Spleen (tissue), 11 donors: ENCODE measurements at regions not wholly inside any gene's neighbourhood (a gene's known extent, or its start where the extent isn't known, plus 50 kb on each side); places are given as distances from the start of the nearest gene placed in this dataset.

Experiments
- DNase-seq: peaks from one replicate; pipeline ENCODE4 v3.0.0-alpha.2; 2020
- H3K27ac ChIP-seq, 8 donors: fragments of 200-600 bp; sonication (generic) in 7 of 8; 1 replicate in 4 of 8; 2 replicates in 4 of 8; pipeline versions ENCODE4 v1.5.0 to v1.8.0; 2016 to 2021; ENCODE audit warnings: inconsistent platforms in 4 of 8, mild to moderate bottlenecking in 4 of 8, moderate library complexity in 1 of 8
- H3K27me3 ChIP-seq, 7 donors: fragments of 200-600 bp; sonication (generic) in 6 of 7; replicated peaks in 1 of 7; 1 replicate in 4 of 7; 2 replicates in 3 of 7; pipeline versions ENCODE4 v1.5.0 to v1.8.0; 2016 to 2021; ENCODE audit warnings: inconsistent platforms in 3 of 7, mild to moderate bottlenecking in 1 of 7
- H3K36me3 ChIP-seq, 6 donors: fragments of 200-600 bp; sonication (generic) in 5 of 6; 1 replicate in 4 of 6; 2 replicates in 2 of 6; pipeline versions ENCODE4 v1.5.0 to v1.8.0; 2016 to 2021; ENCODE audit warnings: inconsistent platforms in 2 of 6
- H3K4me1 ChIP-seq, 6 donors: fragments of 200-600 bp; sonication (generic) in 5 of 6; 1 replicate in 3 of 6; 2 replicates in 3 of 6; pipeline versions ENCODE4 v1.5.0 to v1.8.0; 2016 to 2021; ENCODE audit warnings: inconsistent platforms in 3 of 6
- H3K4me3 ChIP-seq, 8 donors: fragments of 200-600 bp; sonication (generic) in 7 of 8; 1 replicate in 4 of 8; 2 replicates in 4 of 8; pipeline versions ENCODE4 v1.5.0 to v1.8.0; 2016 to 2021; ENCODE audit warnings: inconsistent platforms in 4 of 8, mild to moderate bottlenecking in 4 of 8, moderate library complexity in 2 of 8
- H3K9me3 ChIP-seq, 8 donors: fragments of 200-600 bp; sonication (generic) in 7 of 8; 1 replicate in 4 of 8; 2 replicates in 4 of 8; pipeline versions ENCODE4 v1.5.0 to v1.8.0; 2016 to 2021; ENCODE audit warnings: inconsistent platforms in 4 of 8
- CTCF ChIP-seq, 11 experiments: fragments of 200-600 bp in 7 of 11; fragments of 450-650 bp in 4 of 11; sonication (generic) in 4 of 11; IDR thresholded peaks in 8 of 11; conservative IDR thresholded peaks in 3 of 11; 1 replicate in 7 of 11; 2 replicates in 4 of 11; pipeline versions ENCODE4 v1.4.0 to v1.8.0; 2016 to 2021; ENCODE audit warnings: antibody characterized with exemption in 11 of 11, inconsistent platforms in 4 of 11, mild to moderate bottlenecking in 1 of 11
- POLR2A ChIP-seq, 3 donors: fragments of 450-650 bp; IDR thresholded peaks; one replicate each; pipeline ENCODE4 v1.5.1; 2017; ENCODE audit warnings: antibody characterized with exemption in 3 of 3, mild to moderate bottlenecking in 1 of 3
- POLR2AphosphoS5 ChIP-seq, 3 donors: sonication (generic); formaldehyde crosslinking; IDR thresholded peaks; one replicate each; pipeline ENCODE4 v1.5.1; 2017; ENCODE audit warnings: antibody characterized with exemption in 3 of 3
- WGBS, 5 donors: extraction: QIAGEN DNeasy Blood & Tissue Kit in 3 of 5; methylation state at CpG; one replicate each; pipeline versions ENCODE4 v1.1.5 to v1.1.7; 2013 to 2018; 5-methylcytosine and 5-hydroxymethylcytosine counted together
- intact Hi-C: fragments of 100-400 bp; cut with DNase I; formaldehyde crosslinking; loops from one replicate; pipeline ENCODE4 v1.15.0; 2023; ENCODE audit warnings: low total_unique reads
- donor health status: healthy with polysubstance abuse.
- donor health status: DM: no; HTN: no; CAD: no; lungs with moderate emphysema.
- donor health status: DM: no; HTN: no; CAD: no.
- donor health status: Bipolar disorder and iron deficiency.
- donor health status: healthy.
- donor health status: DM: no; HTN: no; CAD: no.
- donor health status: DM: yes; HTN: yes; CAD: no.

DNA sequence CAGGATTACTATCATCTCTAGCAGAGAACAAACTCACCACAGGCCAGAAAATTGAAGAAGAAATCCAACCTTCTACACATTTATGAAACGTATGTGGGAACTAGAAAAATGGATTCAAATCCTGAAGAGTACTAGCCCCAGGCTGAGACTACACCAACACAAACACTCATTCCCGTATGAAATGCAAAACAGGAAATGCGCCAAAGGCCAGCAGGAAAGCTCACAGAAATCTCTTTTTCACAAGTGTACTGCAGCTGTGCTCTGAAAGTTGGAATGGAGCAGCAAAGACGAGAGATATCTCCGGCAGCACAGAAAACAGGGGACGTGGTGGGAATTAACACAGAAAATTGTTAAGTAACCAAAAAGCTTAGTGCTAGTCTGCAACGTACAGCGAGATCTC, 913.5 kb downstream of the TDRD15 start:
- Histone ChIP-seq H3K27ac (peak overlapping the region in 1 of 8 donors; percentile 7), H3K36me3 (no peaks in the 10 kb centered on the region), H3K9me3 (peaks cover 0 to 13% (median 0%) of the 10 kb centered on the region in 8 donors), H3K4me1 (no peaks in the 10 kb centered on the region), H3K27me3 (no peaks in the 10 kb centered on the region), H3K4me3 (no peak overlapping the region)
- intact Hi-C loops = no loop called here
- TF ChIP-seq POLR2A (IDR thresholded peaks at IDR 0.05) (no peak), POLR2AphosphoS5 (IDR thresholded peaks at IDR 0.05) (no peak), CTCF (IDR thresholded peaks at IDR 0.05 in 8 of 11, conservative IDR thresholded peaks at IDR 0.05 in 3 of 11) (no peak)
- 45 to 63% (median 59%) methylated on average over 8 of the region's 8 CpGs for WGBS, 5 donors
- no peak for DNase-seq

- Histone ChIP-seq H3K4me1 (no peaks in the 10 kb centered on the region), H3K9me3 (peaks cover 0 to 18% (median 0%) of the 10 kb centered on the region in 8 donors), H3K27me3 (no peaks in the 10 kb centered on the region), H3K27ac (no peak overlapping the region), H3K4me3 (no peak overlapping the region), H3K36me3 (no peaks in the 10 kb centered on the region)
- intact Hi-C loops = no loop called here
- DNase-seq = no peak
- TF ChIP-seq POLR2A (IDR thresholded peaks at IDR 0.05) = no peak
- no peak for TF ChIP-seq POLR2AphosphoS5 (IDR thresholded peaks at IDR 0.05)
- TF ChIP-seq CTCF (IDR thresholded peaks at IDR 0.05 in 8 of 11, conservative IDR thresholded peaks at IDR 0.05 in 3 of 11) = no peak
Observed at GRCh38 chr2:22043784-22044183, 920.0 kb downstream of the TDRD15 start.

DNA sequence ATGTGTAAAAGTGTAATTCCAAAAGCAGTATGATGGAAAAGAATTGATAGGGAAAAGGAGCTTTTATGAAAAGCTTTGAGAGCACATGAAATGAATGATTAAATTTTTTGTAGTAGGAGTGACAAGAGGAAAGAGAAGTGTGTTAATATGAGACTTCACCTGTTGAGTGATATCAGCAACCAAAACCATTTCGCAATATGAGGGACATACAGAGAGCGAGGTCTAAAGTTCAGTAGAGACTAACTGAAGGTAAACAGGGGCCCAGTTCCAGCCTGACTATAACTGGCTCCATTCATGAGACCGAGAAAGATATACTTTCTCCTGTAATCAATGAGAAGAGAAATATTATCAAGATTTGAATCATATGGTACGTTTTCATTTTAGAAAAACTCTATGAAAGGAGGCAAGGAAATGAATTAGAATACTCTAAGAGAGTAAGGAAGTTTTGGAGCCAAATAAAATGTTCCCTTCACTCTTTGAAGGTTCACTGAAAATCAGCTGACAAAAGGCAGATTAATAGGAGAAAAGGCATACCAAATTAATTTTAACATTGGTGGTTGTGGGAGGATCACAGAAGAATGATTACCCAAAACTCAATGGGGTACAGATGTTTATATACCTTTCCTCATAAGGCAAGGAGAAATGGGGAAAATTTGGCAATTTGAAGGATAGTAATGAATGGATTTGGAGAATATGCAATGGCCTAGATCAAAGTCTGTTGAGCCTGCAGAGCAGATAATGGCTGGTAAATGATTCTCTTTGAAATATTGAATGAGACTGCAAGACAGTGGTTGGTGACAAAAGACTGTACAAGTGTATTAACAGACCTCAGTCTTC, 932.2 kb downstream of the TDRD15 start:
- intact Hi-C loops = no loop called here
- WGBS, 5 donors = 85 to 91% (median 88%) methylated on average over 4 of the region's 4 CpGs
- Histone ChIP-seq H3K4me3 (no peak overlapping the region), H3K4me1 (no peaks in the 10 kb centered on the region), H3K27ac (no peak overlapping the region), H3K9me3 (peaks cover 0 to 8% (median 2%) of the 10 kb centered on the region in 8 donors), H3K36me3 (no peaks in the 10 kb centered on the region), H3K27me3 (no peaks in the 10 kb centered on the region)
- TF ChIP-seq POLR2AphosphoS5 (IDR thresholded peaks at IDR 0.05) = no peak
- TF ChIP-seq POLR2A (IDR thresholded peaks at IDR 0.05) = no peak
- no peak for TF ChIP-seq CTCF (IDR thresholded peaks at IDR 0.05 in 8 of 11, conservative IDR thresholded peaks at IDR 0.05 in 3 of 11)
- DNase-seq = no peak

DNA sequence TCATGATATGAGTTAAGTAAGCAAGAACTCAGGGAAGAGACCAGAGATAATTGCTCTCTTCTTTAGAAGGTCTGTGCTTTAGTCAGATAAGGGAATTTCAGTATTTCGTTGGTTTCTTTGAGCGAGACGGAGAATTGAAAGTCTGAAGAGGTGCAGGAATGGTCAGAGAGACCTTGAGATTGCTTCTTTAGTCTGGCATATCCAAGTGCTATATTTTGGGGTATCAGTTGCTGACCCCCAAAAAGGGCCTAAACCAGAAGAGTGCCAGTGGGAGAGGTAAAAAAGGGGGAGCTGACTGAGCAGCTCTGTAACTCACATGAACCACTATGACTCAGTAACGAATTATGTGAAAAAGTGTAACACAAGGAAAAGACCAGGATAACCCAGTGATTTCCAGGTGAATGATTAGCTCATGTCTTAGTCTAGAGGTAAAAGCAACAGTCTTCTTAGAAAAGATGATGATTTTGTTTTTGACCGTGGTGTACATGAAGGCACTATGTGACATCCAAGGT, 932.9 kb downstream of the TDRD15 start:
- Histone ChIP-seq H3K9me3 (peaks cover 0 to 8% (median 2%) of the 10 kb centered on the region in 8 donors), H3K27ac (no peak overlapping the region), H3K4me3 (no peak overlapping the region), H3K27me3 (no peaks in the 10 kb centered on the region), H3K36me3 (no peaks in the 10 kb centered on the region), H3K4me1 (no peaks in the 10 kb centered on the region)
- intact Hi-C loops = no loop called here
- WGBS, 5 donors = 87 to 93% (median 88%) methylated on average over 5 of the region's 5 CpGs
- DNase-seq = no peak
- TF ChIP-seq POLR2A (IDR thresholded peaks at IDR 0.05) = no peak
- TF ChIP-seq CTCF (IDR thresholded peaks at IDR 0.05 in 8 of 11, conservative IDR thresholded peaks at IDR 0.05 in 3 of 11) = no peak
- no peak for TF ChIP-seq POLR2AphosphoS5 (IDR thresholded peaks at IDR 0.05)
